ENCODE measurements at regions not wholly inside any gene's neighbourhood (a gene's known extent, or its start where the extent isn't known, plus 50 kb on each side); places are given as distances from the start of the nearest gene placed in this dataset.
"Not testable (repeated sequence)": the region's sequence is repeated elsewhere in the genome, so short reads cannot be mapped to it uniquely, and the experiment has no call there.

DNA sequence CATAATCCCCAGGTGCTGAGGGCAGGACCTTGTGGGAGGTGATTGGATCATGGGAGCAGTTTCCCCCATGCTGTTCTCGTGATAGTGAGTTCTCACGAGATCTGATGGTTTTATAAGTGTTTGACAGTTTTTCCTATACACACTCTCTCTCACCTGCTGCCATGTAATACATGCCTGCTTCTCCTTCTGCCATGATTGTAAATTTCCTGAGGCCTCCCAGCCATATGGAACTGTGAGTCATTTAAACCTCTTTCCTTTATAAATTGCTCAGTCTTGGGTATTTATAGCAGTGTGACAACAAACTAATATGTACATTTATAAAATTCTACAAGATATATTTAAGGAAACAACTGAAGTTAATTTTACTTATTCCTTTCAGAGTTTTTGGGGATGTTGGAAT, 170.8 kb upstream of the BET1 start:
- DNase-seq, result no peak

DNA sequence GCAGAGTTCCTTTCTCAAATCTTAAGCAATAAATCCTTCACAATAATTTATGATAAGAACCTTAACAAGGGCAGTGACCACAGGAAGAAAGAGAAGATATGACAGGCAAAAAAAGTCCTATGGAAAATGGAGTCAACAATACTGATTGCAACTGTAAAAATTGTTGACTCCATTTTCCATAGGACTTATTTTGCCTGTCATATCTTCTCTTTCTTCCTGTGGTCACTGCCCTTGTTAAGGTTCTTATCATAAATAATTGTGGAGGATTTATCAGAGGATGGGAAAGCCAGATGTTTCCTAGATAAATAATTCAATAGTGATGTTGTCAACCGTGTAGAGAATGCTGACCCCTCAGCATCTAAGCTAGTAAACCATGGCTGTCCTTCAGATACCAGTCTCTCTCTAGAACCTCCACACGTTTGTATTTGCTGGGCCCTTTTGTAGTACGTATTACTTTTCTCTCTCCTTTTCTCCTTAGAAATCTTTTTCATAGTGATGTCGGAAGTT, 172.6 kb upstream of the BET1 start:
- DNase-seq, result no peak

DNA sequence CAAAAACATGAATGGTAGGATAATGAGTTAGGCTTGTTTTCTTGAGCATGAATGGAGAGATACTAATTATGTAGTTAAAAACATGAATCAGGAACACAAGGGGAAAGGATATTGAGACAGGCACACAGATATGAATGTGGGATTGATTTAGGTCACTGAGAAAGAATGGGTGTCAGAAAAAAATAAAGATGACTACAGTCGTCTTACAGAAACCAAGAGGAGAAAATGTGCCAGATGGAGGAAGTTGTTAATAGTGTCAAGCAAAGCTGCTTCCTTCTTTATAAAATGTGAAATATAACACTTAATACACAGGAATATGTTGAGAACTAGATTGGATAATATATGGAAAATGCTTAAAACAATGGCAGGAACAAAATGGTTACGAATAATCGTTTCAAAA, 173.3 kb upstream of the BET1 start:
- DNase-seq, result no peak

DNA sequence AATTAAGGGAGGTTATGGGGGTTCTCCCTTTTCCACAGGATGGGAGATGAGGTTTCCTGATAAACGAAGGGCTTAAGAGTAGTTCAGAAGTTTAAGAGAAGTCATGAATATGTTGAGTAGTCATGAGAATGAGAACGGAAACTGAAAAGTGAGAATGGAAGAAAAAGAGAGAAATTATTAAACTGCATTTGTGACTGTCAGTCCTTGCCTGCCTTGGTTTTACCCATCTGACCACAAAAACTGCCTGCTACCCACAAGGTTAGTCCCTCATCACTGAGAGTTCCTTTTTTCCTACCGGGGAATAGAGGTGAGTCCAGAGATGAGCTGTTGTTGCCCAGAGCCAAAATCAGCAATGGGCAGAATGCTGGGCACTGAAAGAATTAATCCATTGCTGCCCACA, 174.1 kb upstream of the BET1 start:
- DNase-seq, result no peak

DNA sequence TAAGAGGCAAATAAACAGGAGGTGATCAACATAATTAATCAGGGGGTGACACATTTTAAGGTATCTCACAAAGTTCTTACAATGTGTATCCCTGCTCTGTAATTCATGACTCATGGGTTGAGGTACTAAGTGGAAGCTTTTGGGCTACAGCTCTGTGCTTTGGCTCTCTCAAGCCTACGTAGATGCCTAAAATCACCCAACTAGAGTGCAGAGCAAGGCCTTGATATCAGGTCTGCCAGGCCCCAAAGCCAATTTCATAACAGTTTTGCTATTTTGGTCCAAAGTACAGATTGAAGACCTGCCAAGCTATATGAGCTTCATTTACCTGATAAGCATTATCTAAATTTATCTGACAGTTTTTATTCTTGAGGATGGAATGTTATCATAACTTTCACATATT, 175.3 kb upstream of the BET1 start:
- no peak for DNase-seq

DNA sequence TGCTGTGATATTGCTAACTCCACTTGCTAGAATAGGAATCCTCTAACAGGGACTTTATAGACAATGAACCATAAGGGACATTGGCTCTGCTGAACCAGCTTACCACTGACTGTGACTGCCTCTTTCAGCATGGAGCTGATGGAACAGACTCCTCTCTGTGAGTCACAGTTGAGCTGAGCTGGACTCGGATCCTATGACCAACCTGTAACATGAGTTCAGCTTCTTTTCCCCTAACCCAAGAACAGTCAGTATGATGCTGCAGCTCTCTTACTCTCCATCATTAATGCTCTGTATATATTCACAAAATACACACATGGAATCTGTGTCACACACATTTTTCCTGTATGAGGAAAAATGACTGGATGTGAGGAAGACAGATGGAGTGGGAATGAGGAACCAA, 177.9 kb upstream of the BET1 start:
- no peak for DNase-seq

DNA sequence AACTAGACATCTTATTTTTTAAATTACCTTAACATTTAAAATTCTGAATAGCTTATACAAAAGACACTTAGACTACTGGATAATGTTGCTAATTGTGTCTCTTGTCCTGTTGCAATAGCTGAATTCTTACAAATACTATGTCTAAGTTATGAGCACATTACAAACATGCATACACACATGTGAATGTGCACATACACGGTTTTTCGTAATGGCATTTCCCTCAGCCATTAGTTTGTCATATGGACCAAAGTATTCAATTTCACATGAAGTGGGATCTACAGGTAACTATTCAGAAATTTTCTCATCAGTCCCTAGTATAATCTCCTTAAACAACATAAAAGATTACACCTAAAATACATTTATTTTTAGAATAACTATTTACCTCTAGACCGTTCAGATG, 178.6 kb upstream of the BET1 start:
- DNase-seq, result no peak

DNA sequence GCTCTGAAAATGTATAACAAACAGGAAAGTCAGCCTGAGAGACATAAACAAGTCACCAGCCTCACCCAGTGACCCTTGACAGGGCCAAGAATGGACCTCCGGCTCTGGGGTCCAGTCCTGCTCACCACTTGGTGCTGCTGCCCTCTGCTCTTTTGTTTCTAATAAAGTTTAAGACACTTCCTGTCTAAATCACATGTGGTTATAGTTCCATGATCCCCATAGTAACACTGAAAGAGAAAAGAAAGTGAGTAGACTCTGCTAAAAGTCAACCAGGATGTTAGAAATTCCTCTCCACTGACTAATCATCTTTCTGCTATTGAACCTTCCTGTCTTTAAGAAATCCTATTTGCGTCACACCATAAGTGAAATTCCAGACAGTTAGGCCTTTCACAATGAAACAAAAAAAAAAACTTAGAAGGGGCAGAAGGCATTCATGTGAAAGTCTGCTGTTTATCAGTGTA, 179.2 kb upstream of the BET1 start:
- no peak for DNase-seq

DNA sequence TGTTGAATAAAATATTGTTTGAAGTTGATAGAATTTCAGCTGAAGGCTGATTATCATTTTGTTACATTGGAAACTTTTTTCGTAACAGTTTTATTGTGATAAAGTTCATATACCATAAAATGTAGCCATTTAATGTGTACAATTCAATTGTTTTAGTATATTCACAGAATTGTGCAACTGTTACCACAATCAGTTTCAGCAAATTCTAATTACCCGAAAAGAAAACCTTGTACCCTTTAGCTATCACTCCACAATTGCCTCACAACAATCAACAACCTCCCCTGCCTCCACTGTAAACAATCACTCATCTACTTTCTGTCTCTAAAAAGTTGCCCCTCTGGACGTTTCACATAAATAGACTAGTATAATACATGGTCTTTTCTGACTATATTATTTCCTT, 179.7 kb upstream of the BET1 start:
- DNase-seq, result no peak

DNA sequence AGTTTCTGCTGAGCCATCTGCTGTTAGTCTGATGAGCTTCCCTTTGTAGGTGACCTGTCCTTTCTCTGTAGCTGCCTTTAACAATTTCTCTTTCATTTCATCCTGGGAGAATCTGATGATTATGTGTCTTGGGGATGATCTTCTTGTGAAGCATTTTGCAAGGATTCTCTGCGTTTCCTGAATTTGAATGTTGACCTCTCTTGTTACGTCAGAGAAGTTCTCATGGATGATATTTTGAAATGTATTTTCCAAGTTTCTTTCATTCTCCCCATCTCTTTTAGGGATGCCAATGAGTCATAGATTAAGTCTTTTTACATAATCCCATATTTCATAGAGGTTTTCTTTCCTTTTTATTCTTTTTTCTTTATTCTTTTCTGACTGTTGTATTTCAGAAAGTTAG, 184.2 kb upstream of the BET1 start:
- DNase-seq, result no peak

DNA sequence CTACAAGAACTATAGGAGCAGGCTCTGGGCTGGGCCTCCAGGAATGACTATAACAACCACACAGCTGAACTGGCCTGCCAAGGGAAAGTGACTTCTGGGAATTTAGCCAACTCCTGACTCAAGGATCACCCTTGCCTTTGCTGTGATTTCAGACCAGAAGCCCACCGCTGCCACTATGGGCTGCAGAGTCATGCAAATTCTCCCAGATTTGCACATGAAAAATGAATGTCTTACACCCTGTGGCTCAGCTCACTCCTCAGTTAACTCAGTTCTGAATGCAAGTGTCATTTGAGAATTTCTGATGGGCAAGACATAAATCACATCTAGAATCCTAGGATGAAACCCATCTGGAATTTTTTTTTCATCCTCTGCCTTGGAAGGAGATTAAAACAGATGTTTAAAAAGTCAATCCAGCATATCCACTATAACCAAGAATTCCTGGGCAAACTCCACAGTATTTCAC, 186.5 kb upstream of the BET1 start:
- no peak for DNase-seq

DNA sequence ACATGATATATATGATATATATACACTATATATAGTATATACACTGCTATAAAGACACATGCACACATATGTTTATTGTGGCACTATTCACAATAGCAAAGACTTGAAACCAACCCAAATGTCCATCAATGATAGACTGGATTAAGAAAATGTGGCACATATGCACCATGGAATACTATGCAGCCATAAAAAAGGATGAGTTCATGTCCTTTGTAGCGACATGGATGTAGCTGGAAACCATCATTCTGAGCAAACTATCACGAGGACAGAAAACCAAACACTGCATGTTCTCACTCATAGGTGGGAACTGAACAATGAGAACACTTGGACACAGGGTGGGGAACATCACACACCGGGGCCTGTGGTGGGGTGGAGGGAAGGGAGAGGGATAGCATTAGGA, 190.3 kb upstream of the BET1 start:
- DNase-seq, result not testable (repeated sequence)

DNA sequence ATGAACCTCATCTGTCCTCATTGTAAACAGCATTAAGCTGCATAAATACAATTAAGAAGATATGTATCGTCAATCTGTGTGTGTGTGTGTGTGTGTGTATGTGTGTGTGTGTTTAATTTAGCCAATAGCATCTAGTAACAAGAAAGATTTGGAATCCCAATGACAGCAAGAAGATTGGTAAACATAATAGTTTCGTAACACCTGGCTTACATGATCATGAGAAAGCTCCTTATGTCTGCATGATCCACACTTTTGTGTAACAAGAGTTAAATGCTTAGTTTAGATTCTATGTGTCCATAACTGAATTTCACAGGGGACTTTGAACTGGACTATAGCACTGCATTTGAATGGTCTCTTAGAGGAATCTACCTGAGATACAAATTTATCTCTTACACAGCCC, 191.0 kb upstream of the BET1 start:
- no peak for DNase-seq

DNA sequence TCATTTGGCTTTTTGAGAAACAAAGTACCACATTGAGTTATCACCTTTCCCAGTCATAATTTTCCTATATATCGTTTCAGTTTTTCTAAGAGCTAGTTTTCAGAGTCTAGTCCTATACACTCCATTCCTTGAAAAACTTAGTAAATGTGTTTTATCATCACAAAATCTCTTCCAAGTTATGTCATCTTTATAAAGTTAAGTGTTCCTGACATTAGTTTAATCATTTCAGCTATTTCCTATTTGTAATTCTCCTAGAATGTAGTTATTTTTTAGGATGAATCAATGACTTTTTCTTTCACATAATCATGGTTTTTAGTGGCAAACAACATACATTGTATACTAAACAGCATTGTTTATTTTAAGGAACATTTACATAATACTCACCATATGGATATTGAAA, 191.7 kb upstream of the BET1 start:
- no peak for DNase-seq

DNA sequence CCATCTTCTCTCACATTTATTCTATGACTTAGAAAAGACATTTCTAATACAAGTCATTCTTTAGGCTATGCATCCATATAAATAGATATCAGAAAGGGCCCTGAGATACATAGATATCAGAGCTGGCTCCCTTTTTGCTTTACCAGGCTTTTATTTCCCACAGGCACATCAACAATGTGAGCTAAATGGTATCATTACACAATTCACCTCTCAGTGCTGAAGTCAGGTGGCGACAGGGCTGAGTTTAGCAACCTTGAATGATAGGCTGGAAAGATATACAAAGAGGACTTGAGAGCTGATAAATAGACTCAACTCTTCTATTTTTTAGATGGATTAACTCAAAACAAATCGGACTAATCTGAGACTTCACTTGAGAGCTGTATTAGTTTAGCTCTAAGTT, 189.2 kb upstream of the COL1A2 start:
- no peak for DNase-seq

DNA sequence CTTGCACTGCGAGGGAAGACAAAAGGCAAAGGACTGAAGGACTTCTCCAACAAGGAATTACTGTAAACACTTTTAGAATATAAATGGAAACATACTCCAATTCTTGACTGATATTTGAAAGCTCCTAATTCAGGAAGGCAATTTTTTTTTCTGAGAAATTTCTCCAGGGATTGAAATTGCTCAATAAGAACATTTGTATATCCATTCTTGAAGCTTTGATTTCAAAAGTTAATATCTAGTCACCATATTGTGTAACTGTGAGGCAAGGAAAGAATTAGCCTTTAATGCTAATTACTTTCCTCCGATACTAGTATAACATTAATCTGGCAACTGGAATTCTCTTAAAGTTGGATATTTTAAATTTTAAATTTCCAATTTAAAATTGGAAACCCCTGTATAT, 188.4 kb upstream of the COL1A2 start:
- DNase-seq, result no peak

DNA sequence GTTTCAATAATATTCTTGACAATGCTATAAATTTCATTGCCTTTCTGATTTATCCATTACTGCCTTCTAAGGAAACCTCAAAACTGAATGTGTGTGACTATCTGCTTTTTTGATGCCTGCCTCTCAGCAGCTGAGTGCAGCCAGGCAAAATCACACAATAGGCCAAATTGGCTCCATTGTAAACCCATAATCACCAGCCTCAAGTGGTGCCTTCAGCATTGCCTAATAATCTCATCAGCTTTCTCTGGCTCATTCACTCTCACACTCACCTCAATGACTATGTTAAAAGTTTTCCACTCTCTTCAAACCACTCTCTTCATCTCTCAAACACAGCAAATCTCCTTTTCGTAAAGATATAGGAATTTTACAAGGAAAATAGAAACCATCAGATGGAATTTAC, 182.5 kb upstream of the COL1A2 start:
- no peak for DNase-seq

DNA sequence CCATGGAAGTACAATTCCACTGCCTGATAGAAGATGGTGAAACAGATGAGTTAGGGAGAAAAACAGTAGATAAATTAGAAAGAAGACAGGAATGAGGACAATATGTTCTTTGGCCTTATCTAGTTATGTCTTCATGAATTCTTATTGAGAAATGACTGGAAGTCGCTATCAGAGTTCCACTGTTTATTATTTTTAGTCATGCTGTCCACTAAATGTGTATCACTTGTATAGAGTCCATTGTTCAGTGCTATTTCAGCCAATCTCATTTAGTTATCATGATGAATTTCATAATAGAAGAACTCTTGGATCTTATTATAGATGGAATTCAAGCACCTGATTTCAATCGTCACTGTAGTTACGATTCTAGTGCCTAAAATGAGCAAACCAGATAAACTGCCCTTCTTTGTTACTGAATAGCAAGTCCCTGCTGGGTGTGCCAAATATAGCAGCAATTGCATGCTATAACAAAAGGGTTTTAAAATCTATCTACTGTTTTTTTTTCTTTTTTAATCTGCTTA, 177.7 kb upstream of the COL1A2 start:
- DNase-seq, result no peak

DNA sequence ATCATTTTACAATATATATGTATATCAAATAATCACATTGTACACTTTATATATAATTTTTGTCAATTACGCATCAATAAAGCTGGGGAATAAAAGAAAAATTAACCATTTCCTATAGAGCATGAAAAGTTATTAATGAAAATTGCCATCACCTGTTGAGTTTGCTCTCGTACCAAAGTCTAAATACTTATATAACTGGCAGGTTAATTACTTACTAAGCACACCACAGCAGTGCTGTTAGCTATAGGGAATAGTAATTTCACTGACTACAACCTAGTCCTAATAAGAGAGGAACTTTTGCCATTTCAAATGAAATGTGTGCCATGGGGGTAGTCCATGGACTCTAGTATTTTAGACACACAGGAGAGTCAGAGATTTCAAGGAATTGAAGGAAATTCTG, 176.9 kb upstream of the COL1A2 start:
- DNase-seq, result no peak

DNA sequence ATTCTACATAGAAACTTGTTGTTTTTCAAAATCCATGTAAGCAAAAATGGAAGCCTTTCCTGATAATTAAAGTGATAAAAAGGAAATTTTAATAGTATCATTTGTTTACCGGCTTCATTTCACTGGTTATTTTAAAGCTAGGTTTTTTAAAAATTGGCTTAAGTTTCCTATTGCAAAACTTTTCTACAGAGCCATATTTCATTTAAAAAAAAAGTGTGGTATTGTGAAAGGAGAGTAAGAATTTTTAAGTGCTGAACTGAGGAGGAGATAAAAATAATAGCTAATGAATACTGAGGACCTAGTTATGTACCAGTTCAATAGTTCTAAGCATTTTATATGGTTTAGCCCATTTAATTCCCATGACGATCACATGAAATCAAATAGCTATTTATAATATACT, 172.2 kb upstream of the COL1A2 start:
- DNase-seq, result no peak

DNA sequence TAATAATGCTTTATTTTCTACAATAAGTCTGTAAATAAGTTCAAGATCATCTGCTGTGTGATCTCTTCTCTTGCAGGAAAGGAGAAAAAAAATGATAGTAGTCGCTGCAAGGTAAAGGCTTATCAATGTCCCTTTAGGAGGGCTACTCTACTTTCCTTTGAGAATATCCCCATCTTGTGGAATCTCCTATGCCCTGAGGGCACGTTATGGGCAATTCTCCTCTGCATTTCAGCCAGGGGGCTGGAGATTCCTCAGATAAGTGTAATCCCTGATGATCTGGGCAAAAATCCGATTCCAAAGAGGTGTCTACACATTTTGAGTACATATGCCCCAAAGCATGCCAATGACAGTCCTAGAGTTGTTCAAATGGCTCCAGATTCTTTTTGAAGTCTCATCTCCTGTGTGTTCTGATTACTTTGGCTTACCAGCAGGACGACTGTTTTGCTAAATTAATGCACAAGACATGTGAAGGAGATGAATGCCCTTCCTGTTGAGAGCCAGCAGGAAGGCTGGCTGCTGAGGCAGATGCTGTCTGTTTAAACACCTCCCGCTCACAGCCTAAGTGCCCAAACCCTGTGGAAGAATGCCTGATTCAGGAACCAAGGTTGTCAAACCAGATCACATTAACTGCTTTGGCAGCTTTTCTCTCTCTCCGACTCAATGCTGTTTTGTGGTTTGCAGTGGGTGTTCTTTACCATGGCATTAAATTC, 171.2 kb upstream of the COL1A2 start:
- peak; percentile 23 for DNase-seq

DNA sequence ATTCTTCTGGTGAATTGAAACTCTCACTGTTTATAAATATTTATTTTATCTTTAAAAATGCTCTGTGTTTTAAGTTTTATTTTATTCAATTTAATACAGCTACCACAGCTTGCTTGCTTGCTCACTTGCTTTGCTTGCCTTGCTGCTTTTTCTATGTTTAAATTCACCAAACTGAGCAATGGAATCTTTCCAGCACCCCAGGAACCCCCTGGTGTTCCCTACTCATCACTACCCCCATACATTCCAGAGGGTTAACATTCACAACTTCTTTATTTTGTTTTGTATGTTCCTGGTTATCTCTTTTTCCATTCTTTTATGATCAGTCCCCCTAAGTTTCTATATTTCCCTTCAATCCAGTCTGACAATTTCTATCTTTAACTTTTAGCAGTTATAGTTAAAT, 166.5 kb upstream of the COL1A2 start:
- no peak for DNase-seq

DNA sequence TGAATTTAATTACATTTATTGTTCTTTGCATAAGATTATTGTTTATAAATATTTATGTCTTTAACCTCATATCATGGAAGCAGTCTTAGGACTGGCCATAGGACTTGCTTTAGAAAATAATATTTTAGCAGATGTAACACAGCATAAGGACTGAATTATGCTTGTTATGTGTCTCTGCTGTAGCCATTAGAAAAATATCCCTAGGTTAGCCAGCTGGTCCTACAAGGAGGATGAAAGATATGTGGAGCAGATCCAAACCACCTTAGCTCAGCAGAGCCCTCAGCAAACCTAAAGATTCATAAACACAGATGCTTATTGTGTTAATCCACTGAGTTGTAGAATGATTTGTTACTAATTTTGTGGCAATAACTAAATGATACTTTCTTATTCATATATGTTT, 166.0 kb upstream of the COL1A2 start:
- peak; percentile 22 for DNase-seq

DNA sequence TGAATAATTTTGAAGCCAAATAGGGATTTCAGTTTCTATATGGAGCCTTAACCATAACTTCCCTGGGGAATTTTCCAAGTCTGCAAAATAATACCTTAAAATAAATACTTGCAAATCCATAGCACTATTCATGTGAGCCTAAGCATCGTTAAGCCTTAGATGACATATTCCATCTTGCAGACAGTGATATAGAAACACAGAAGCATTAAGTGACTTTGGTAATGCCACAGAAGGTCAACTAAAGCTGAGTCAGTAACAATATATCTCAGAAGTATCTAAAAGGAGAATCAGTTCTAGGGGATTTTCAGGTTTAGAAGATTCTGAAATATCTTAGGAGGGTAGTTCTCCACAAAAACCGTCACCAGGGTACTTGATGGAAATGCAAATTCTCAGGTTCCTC, 163.4 kb upstream of the COL1A2 start:
- DNase-seq, result no peak

DNA sequence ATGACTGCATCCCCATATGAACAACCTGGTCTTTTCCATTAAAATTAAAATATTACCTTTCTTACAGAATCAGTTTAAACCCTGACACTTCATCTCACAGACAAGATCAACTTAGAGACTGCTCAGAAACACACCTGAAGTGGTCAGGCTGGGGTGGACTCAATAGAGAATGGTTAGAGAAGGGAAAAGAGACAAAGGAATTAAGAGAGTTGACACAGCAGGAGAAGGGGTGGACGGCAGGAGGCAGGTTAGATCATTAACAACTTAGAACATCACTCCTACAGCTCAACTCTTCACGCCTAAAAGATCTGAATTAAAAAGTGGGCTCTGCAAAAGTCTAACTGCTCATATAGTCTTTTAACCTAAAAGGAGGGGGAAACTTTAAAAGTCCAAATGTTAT, 157.7 kb upstream of the COL1A2 start:
- no peak for DNase-seq

All from DMS 273 treated with DMSO at 0.1 percent for 48 hours (cell line).